ENCODE measurements at regions not wholly inside any gene's neighbourhood (a gene's known extent, or its start where the extent isn't known, plus 50 kb on each side); places are given as distances from the start of the nearest gene placed in this dataset.

- Histone ChIP-seq H3K4me1 (ENCODE audit: control insufficient read depth, insufficient read depth, low read length) (no peaks in the 10 kb centered on the region), H3K36me3 (ENCODE audit: control insufficient read depth, insufficient read depth, low read length) (no peaks in the 10 kb centered on the region)
These were observed 354.9 kb upstream of the ADAMTS9 start for GRCh38 chr3:65042675-65043074.

GRCh38 chr3:65039754-65040210 is 352.0 kb upstream of the ADAMTS9 start:
- no peak overlapping the region for H3K4me3 ChIP-seq (ENCODE audit: low read length)
- H3K9ac ChIP-seq (ENCODE audit: low read length): no peak overlapping the region
- no peaks in the 10 kb centered on the region for H3K36me3 ChIP-seq (ENCODE audit: control insufficient read depth, insufficient read depth, low read length)
- H3K27me3 ChIP-seq (ENCODE audit: control insufficient read depth, insufficient read depth, low read length): no peaks in the 10 kb centered on the region
- H3K27ac ChIP-seq (ENCODE audit: low read depth, low read length): no peak overlapping the region
- no peaks in the 10 kb centered on the region for H3K4me1 ChIP-seq (ENCODE audit: control insufficient read depth, insufficient read depth, low read length)

More at GRCh38 chr3:65042675-65043074, 354.9 kb upstream of the ADAMTS9 start:
- Histone ChIP-seq H3K27me3 (ENCODE audit: control insufficient read depth, insufficient read depth, low read length) (no peaks in the 10 kb centered on the region), H3K4me3 (ENCODE audit: low read length) (no peak overlapping the region), H3K9ac (ENCODE audit: low read length) (no peak overlapping the region), H3K27ac (ENCODE audit: low read depth, low read length) (no peak overlapping the region)

GRCh38 chr3:65037861-65038260 is 350.1 kb upstream of the ADAMTS9 start:
- Histone ChIP-seq H3K4me3 (ENCODE audit: low read length) (no peak overlapping the region), H3K27me3 (ENCODE audit: control insufficient read depth, insufficient read depth, low read length) (no peaks in the 10 kb centered on the region), H3K4me1 (ENCODE audit: control insufficient read depth, insufficient read depth, low read length) (no peaks in the 10 kb centered on the region), H3K36me3 (ENCODE audit: control insufficient read depth, insufficient read depth, low read length) (no peaks in the 10 kb centered on the region), H3K27ac (ENCODE audit: low read depth, low read length) (no peak overlapping the region), H3K9ac (ENCODE audit: low read length) (no peak overlapping the region)

- no peak overlapping the region for H3K27ac ChIP-seq (ENCODE audit: low read depth, low read length)
- no peaks in the 10 kb centered on the region for H3K4me1 ChIP-seq (ENCODE audit: control insufficient read depth, insufficient read depth, low read length)
- no peaks in the 10 kb centered on the region for H3K36me3 ChIP-seq (ENCODE audit: control insufficient read depth, insufficient read depth, low read length)
- no peak overlapping the region for H3K4me3 ChIP-seq (ENCODE audit: low read length)
- no peak overlapping the region for H3K9ac ChIP-seq (ENCODE audit: low read length)
- no peaks in the 10 kb centered on the region for H3K27me3 ChIP-seq (ENCODE audit: control insufficient read depth, insufficient read depth, low read length)
These were observed 347.4 kb upstream of the ADAMTS9 start for GRCh38 chr3:65035246-65035645.

GRCh38 chr3:65033576-65033975 is 345.8 kb upstream of the ADAMTS9 start:
- Histone ChIP-seq H3K4me1 (ENCODE audit: control insufficient read depth, insufficient read depth, low read length) (no peaks in the 10 kb centered on the region), H3K9ac (ENCODE audit: low read length) (no peak overlapping the region), H3K4me3 (ENCODE audit: low read length) (no peak overlapping the region), H3K36me3 (ENCODE audit: control insufficient read depth, insufficient read depth, low read length) (no peaks in the 10 kb centered on the region), H3K27ac (ENCODE audit: low read depth, low read length) (no peak overlapping the region), H3K27me3 (ENCODE audit: control insufficient read depth, insufficient read depth, low read length) (no peaks in the 10 kb centered on the region)

- Histone ChIP-seq H3K4me3 (ENCODE audit: low read length) (no peak overlapping the region), H3K9ac (ENCODE audit: low read length) (no peak overlapping the region), H3K27ac (ENCODE audit: low read depth, low read length) (no peak overlapping the region), H3K27me3 (ENCODE audit: control insufficient read depth, insufficient read depth, low read length) (no peaks in the 10 kb centered on the region), H3K36me3 (ENCODE audit: control insufficient read depth, insufficient read depth, low read length) (no peaks in the 10 kb centered on the region), H3K4me1 (ENCODE audit: control insufficient read depth, insufficient read depth, low read length) (no peaks in the 10 kb centered on the region)
These were observed 343.2 kb upstream of the ADAMTS9 start for GRCh38 chr3:65030847-65031463.

GRCh38 chr3:65030014-65030627 is 342.3 kb upstream of the ADAMTS9 start:
- Histone ChIP-seq H3K4me1 (ENCODE audit: control insufficient read depth, insufficient read depth, low read length) (no peaks in the 10 kb centered on the region), H3K36me3 (ENCODE audit: control insufficient read depth, insufficient read depth, low read length) (no peaks in the 10 kb centered on the region), H3K4me3 (ENCODE audit: low read length) (no peak overlapping the region), H3K27ac (ENCODE audit: low read depth, low read length) (no peak overlapping the region), H3K9ac (ENCODE audit: low read length) (no peak overlapping the region), H3K27me3 (ENCODE audit: control insufficient read depth, insufficient read depth, low read length) (no peaks in the 10 kb centered on the region)

GRCh38 chr3:65029130-65029529 is 341.3 kb upstream of the ADAMTS9 start:
- Histone ChIP-seq H3K36me3 (ENCODE audit: control insufficient read depth, insufficient read depth, low read length) (no peaks in the 10 kb centered on the region), H3K4me1 (ENCODE audit: control insufficient read depth, insufficient read depth, low read length) (no peaks in the 10 kb centered on the region), H3K9ac (ENCODE audit: low read length) (no peak overlapping the region)

GRCh38 chr3:65028024-65028423 is 340.2 kb upstream of the ADAMTS9 start:
- H3K9ac ChIP-seq (ENCODE audit: low read length): no peak overlapping the region
- no peaks in the 10 kb centered on the region for H3K4me1 ChIP-seq (ENCODE audit: control insufficient read depth, insufficient read depth, low read length)
- no peak overlapping the region for H3K4me3 ChIP-seq (ENCODE audit: low read length)
- no peaks in the 10 kb centered on the region for H3K27me3 ChIP-seq (ENCODE audit: control insufficient read depth, insufficient read depth, low read length)
- no peaks in the 10 kb centered on the region for H3K36me3 ChIP-seq (ENCODE audit: control insufficient read depth, insufficient read depth, low read length)
- H3K27ac ChIP-seq (ENCODE audit: low read depth, low read length): no peak overlapping the region

More at GRCh38 chr3:65029130-65029529, 341.3 kb upstream of the ADAMTS9 start:
- Histone ChIP-seq H3K4me3 (ENCODE audit: low read length) (no peak overlapping the region), H3K27me3 (ENCODE audit: control insufficient read depth, insufficient read depth, low read length) (no peaks in the 10 kb centered on the region), H3K27ac (ENCODE audit: low read depth, low read length) (no peak overlapping the region)

- H3K4me3 ChIP-seq (ENCODE audit: low read length): no peak overlapping the region
- no peak overlapping the region for H3K9ac ChIP-seq (ENCODE audit: low read length)
- no peaks in the 10 kb centered on the region for H3K36me3 ChIP-seq (ENCODE audit: control insufficient read depth, insufficient read depth, low read length)
- no peaks in the 10 kb centered on the region for H3K27me3 ChIP-seq (ENCODE audit: control insufficient read depth, insufficient read depth, low read length)
- H3K4me1 ChIP-seq (ENCODE audit: control insufficient read depth, insufficient read depth, low read length): no peaks in the 10 kb centered on the region
- no peak overlapping the region for H3K27ac ChIP-seq (ENCODE audit: low read depth, low read length)
These were observed 339.5 kb upstream of the ADAMTS9 start for GRCh38 chr3:65027335-65027734.

GRCh38 chr3:65026151-65026550 is 338.4 kb upstream of the ADAMTS9 start:
- Histone ChIP-seq H3K9ac (ENCODE audit: low read length) (no peak overlapping the region), H3K27me3 (ENCODE audit: control insufficient read depth, insufficient read depth, low read length) (no peaks in the 10 kb centered on the region), H3K4me1 (ENCODE audit: control insufficient read depth, insufficient read depth, low read length) (no peaks in the 10 kb centered on the region), H3K4me3 (ENCODE audit: low read length) (no peak overlapping the region), H3K36me3 (ENCODE audit: control insufficient read depth, insufficient read depth, low read length) (no peaks in the 10 kb centered on the region), H3K27ac (ENCODE audit: low read depth, low read length) (no peak overlapping the region)

- no peak overlapping the region for H3K4me3 ChIP-seq (ENCODE audit: low read length)
- no peaks in the 10 kb centered on the region for H3K36me3 ChIP-seq (ENCODE audit: control insufficient read depth, insufficient read depth, low read length)
- no peaks in the 10 kb centered on the region for H3K27me3 ChIP-seq (ENCODE audit: control insufficient read depth, insufficient read depth, low read length)
- H3K27ac ChIP-seq (ENCODE audit: low read depth, low read length): no peak overlapping the region
- H3K4me1 ChIP-seq (ENCODE audit: control insufficient read depth, insufficient read depth, low read length): peaks cover 4% of the 10 kb centered on the region
- no peak overlapping the region for H3K9ac ChIP-seq (ENCODE audit: low read length)
These were observed 336.3 kb upstream of the ADAMTS9 start for GRCh38 chr3:65024148-65024547.
